ENCODE measurements at regions not wholly inside any gene's neighbourhood (a gene's known extent, or its start where the extent isn't known, plus 50 kb on each side); places are given as distances from the start of the nearest gene placed in this dataset.
A peak's percentile ranks its signal among the peaks of the same experiment; 100 is the strongest.

DNA sequence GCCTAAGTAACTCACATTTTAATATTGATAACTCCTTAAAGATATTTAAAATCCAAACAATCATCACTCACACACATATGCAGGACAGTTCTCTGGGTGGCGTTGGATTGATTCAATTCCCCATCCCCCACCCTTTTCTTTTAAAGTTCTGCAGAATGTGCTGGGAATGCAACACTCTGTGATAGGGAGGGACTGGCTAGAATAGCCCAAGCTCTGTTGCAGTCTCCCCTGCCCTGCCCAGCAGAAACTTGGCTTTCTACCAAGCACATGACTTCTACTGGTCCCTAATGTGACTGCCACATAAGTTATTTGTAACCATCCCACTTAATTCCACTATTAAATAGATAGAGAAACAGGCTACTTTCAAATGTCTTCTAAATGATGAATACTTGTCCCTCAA is 55.2 kb downstream of the TWIST1 start:
- ChIA-PET CTCF (interaction anchor here (0.9 kb wide), 1 partner anchor 396 kb away, joined by 3 read pairs; no protein-coding TSS in a partner anchor), POLR2A (no interaction called here)
- Mint-ChIP-seq H3K27me3 (ENCODE audit: low read depth) (no peaks in the 10 kb centered on the region), H3K4me3 (no peak overlapping the region), H3K27ac (no peak overlapping the region), H3K36me3 (no peaks in the 10 kb centered on the region), H3K4me1 (peaks cover 7% of the 10 kb centered on the region), H3K9me3 (no peaks in the 10 kb centered on the region)
- ATAC-seq (peak; percentile 71), DNase-seq (ENCODE audit: low spot score) (no peak)
- TF ChIP-seq, protein P1, sequence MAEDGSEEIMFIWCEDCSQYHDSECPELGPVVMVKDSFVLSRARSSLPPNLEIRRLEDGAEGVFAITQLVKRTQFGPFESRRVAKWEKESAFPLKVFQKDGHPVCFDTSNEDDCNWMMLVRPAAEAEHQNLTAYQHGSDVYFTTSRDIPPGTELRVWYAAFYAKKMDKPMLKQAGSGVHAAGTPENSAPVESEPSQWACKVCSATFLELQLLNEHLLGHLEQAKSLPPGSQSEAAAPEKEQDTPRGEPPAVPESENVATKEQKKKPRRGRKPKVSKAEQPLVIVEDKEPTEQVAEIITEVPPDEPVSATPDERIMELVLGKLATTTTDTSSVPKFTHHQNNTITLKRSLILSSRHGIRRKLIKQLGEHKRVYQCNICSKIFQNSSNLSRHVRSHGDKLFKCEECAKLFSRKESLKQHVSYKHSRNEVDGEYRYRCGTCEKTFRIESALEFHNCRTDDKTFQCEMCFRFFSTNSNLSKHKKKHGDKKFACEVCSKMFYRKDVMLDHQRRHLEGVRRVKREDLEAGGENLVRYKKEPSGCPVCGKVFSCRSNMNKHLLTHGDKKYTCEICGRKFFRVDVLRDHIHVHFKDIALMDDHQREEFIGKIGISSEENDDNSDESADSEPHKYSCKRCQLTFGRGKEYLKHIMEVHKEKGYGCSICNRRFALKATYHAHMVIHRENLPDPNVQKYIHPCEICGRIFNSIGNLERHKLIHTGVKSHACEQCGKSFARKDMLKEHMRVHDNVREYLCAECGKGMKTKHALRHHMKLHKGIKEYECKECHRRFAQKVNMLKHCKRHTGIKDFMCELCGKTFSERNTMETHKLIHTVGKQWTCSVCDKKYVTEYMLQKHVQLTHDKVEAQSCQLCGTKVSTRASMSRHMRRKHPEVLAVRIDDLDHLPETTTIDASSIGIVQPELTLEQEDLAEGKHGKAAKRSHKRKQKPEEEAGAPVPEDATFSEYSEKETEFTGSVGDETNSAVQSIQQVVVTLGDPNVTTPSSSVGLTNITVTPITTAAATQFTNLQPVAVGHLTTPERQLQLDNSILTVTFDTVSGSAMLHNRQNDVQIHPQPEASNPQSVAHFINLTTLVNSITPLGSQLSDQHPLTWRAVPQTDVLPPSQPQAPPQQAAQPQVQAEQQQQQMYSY (CRISPR knock-in tag; IDR thresholded peaks at IDR 0.05): no peak
- no peak for TF ChIP-seq HMGA2 (CRISPR knock-in tag; IDR thresholded peaks at IDR 0.05)
- no peak for TF ChIP-seq ETV6 (CRISPR knock-in tag; IDR thresholded peaks at IDR 0.05)
- no peak for TF ChIP-seq RORB (CRISPR knock-in tag; IDR thresholded peaks at IDR 0.05)

DNA sequence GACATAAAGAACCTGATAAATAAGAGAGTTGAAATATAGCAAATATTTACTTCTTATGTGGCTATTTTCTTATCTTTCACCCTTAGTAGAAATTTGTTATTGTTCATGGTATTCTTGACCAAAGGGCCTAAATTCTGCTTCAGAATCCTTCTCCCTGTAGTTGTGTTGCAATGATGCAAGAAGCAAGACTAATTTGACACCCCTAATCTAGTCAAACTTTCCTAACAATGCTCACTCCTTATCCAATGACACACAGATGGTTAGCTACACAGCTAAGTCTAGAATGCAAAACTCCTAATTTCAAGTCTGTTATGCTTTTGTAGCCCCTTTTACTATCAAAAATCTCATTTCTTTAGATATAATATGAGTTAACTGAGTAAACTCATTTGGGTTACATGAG is 56.1 kb downstream of the TWIST1 start:
- H3K4me1 Mint-ChIP-seq: peaks cover 7% of the 10 kb centered on the region
- no peaks in the 10 kb centered on the region for H3K36me3 Mint-ChIP-seq
- ATAC-seq: no peak

More for the DNA sequence above, 56.1 kb downstream of the TWIST1 start:
- ChIA-PET CTCF (interaction anchor here (2.0 kb wide), 1 partner anchor 9 kb away, joined by 6 read pairs; no protein-coding TSS in a partner anchor), POLR2A (no interaction called here)
- Mint-ChIP-seq H3K4me3 (no peak overlapping the region), H3K27ac (no peak overlapping the region), H3K9me3 (no peaks in the 10 kb centered on the region), H3K27me3 (ENCODE audit: low read depth) (no peaks in the 10 kb centered on the region)
- no peak for DNase-seq (ENCODE audit: low spot score)
- TF ChIP-seq NR1H2 (CRISPR knock-in tag; IDR thresholded peaks at IDR 0.05): no peak
- no peak for TF ChIP-seq NR3C1 (CRISPR knock-in tag; conservative IDR thresholded peaks at IDR 0.05; ENCODE audit: low read depth)
- TF ChIP-seq, protein P2, sequence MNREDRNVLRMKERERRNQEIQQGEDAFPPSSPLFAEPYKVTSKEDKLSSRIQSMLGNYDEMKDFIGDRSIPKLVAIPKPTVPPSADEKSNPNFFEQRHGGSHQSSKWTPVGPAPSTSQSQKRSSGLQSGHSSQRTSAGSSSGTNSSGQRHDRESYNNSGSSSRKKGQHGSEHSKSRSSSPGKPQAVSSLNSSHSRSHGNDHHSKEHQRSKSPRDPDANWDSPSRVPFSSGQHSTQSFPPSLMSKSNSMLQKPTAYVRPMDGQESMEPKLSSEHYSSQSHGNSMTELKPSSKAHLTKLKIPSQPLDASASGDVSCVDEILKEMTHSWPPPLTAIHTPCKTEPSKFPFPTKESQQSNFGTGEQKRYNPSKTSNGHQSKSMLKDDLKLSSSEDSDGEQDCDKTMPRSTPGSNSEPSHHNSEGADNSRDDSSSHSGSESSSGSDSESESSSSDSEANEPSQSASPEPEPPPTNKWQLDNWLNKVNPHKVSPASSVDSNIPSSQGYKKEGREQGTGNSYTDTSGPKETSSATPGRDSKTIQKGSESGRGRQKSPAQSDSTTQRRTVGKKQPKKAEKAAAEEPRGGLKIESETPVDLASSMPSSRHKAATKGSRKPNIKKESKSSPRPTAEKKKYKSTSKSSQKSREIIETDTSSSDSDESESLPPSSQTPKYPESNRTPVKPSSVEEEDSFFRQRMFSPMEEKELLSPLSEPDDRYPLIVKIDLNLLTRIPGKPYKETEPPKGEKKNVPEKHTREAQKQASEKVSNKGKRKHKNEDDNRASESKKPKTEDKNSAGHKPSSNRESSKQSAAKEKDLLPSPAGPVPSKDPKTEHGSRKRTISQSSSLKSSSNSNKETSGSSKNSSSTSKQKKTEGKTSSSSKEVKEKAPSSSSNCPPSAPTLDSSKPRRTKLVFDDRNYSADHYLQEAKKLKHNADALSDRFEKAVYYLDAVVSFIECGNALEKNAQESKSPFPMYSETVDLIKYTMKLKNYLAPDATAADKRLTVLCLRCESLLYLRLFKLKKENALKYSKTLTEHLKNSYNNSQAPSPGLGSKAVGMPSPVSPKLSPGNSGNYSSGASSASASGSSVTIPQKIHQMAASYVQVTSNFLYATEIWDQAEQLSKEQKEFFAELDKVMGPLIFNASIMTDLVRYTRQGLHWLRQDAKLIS (CRISPR knock-in tag; IDR thresholded peaks at IDR 0.05; ENCODE audit: borderline replicate concordance): no peak
- TF ChIP-seq RORB (CRISPR knock-in tag; IDR thresholded peaks at IDR 0.05): no peak
- no peak for TF ChIP-seq ESRRA (CRISPR knock-in tag; IDR thresholded peaks at IDR 0.05; ENCODE audit: borderline replicate concordance)
- TF ChIP-seq, protein P3, sequence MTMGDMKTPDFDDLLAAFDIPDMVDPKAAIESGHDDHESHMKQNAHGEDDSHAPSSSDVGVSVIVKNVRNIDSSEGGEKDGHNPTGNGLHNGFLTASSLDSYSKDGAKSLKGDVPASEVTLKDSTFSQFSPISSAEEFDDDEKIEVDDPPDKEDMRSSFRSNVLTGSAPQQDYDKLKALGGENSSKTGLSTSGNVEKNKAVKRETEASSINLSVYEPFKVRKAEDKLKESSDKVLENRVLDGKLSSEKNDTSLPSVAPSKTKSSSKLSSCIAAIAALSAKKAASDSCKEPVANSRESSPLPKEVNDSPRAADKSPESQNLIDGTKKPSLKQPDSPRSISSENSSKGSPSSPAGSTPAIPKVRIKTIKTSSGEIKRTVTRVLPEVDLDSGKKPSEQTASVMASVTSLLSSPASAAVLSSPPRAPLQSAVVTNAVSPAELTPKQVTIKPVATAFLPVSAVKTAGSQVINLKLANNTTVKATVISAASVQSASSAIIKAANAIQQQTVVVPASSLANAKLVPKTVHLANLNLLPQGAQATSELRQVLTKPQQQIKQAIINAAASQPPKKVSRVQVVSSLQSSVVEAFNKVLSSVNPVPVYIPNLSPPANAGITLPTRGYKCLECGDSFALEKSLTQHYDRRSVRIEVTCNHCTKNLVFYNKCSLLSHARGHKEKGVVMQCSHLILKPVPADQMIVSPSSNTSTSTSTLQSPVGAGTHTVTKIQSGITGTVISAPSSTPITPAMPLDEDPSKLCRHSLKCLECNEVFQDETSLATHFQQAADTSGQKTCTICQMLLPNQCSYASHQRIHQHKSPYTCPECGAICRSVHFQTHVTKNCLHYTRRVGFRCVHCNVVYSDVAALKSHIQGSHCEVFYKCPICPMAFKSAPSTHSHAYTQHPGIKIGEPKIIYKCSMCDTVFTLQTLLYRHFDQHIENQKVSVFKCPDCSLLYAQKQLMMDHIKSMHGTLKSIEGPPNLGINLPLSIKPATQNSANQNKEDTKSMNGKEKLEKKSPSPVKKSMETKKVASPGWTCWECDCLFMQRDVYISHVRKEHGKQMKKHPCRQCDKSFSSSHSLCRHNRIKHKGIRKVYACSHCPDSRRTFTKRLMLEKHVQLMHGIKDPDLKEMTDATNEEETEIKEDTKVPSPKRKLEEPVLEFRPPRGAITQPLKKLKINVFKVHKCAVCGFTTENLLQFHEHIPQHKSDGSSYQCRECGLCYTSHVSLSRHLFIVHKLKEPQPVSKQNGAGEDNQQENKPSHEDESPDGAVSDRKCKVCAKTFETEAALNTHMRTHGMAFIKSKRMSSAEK (CRISPR knock-in tag; IDR thresholded peaks at IDR 0.05; ENCODE audit: borderline replicate concordance): no peak
- no peak for TF ChIP-seq PRRX2 (CRISPR knock-in tag; IDR thresholded peaks at IDR 0.05)
- TF ChIP-seq, protein P4, sequence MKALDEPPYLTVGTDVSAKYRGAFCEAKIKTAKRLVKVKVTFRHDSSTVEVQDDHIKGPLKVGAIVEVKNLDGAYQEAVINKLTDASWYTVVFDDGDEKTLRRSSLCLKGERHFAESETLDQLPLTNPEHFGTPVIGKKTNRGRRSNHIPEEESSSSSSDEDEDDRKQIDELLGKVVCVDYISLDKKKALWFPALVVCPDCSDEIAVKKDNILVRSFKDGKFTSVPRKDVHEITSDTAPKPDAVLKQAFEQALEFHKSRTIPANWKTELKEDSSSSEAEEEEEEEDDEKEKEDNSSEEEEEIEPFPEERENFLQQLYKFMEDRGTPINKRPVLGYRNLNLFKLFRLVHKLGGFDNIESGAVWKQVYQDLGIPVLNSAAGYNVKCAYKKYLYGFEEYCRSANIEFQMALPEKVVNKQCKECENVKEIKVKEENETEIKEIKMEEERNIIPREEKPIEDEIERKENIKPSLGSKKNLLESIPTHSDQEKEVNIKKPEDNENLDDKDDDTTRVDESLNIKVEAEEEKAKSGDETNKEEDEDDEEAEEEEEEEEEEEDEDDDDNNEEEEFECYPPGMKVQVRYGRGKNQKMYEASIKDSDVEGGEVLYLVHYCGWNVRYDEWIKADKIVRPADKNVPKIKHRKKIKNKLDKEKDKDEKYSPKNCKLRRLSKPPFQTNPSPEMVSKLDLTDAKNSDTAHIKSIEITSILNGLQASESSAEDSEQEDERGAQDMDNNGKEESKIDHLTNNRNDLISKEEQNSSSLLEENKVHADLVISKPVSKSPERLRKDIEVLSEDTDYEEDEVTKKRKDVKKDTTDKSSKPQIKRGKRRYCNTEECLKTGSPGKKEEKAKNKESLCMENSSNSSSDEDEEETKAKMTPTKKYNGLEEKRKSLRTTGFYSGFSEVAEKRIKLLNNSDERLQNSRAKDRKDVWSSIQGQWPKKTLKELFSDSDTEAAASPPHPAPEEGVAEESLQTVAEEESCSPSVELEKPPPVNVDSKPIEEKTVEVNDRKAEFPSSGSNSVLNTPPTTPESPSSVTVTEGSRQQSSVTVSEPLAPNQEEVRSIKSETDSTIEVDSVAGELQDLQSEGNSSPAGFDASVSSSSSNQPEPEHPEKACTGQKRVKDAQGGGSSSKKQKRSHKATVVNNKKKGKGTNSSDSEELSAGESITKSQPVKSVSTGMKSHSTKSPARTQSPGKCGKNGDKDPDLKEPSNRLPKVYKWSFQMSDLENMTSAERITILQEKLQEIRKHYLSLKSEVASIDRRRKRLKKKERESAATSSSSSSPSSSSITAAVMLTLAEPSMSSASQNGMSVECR (CRISPR knock-in tag; IDR thresholded peaks at IDR 0.05; ENCODE audit: borderline replicate concordance): no peak

Measured in WTC11 (cell line).